OCI-LY1 (cell line): ENCODE measurements at regions not wholly inside any gene's neighbourhood (a gene's known extent, or its start where the extent isn't known, plus 50 kb on each side); places are given as distances from the start of the nearest gene placed in this dataset.
A peak's percentile ranks its signal among the peaks of the same experiment; 100 is the strongest.

Source experiments
- H2AFZ ChIP-seq: fragments of 200-600 bp; sonication (generic), shearing (Covaris generic); 2 replicates; pipeline ENCODE4 v1.6.0; 2014; ENCODE audit warnings: antibody characterized with exemption, mild to moderate bottlenecking, low read length
- H3F3A ChIP-seq: fragments of 200-600 bp; sonication (generic), shearing (Covaris generic); 2 replicates; pipeline ENCODE4 v1.6.0; 2014; ENCODE audit warnings: mild to moderate bottlenecking, antibody characterized with exemption, low read length, moderate library complexity; ENCODE audit not compliant: insufficient read depth
- H3K27ac ChIP-seq: fragments of 200-600 bp; sonication (generic); 2 replicates; pipeline ENCODE4 v1.5.1; 2014; ENCODE audit warnings: low read length, mixed run types, mild to moderate bottlenecking, low read depth; ENCODE audit not compliant: poor library complexity, severe bottlenecking
- H3K27me3 ChIP-seq: fragments of 200-600 bp; sonication (generic); 2 replicates; pipeline ENCODE4 v1.6.0; 2014; ENCODE audit warnings: antibody characterized with exemption, mild to moderate bottlenecking, low read length, moderate library complexity; ENCODE audit not compliant: insufficient read depth
- H3K36me3 ChIP-seq: fragments of 200-600 bp; sonication (generic); 2 replicates; pipeline ENCODE4 v1.6.1; 2014; ENCODE audit warnings: mild to moderate bottlenecking, antibody characterized with exemption, low read length, moderate library complexity, mixed read lengths; ENCODE audit not compliant: insufficient read depth
- H3K4me1 ChIP-seq: fragments of 200-600 bp; sonication (generic); 2 replicates; pipeline ENCODE4 v1.5.1; 2014; ENCODE audit warnings: mild to moderate bottlenecking, low read length, moderate library complexity; ENCODE audit not compliant: insufficient read depth, severe bottlenecking
- H3K4me2 ChIP-seq: fragments of 200-600 bp; sonication (generic), shearing (Covaris generic); 2 replicates; pipeline ENCODE4 v1.6.1; 2014; ENCODE audit warnings: low read length
- H3K4me3 ChIP-seq: fragments of 200-600 bp; sonication (generic); 2 replicates; pipeline ENCODE4 v1.5.1; 2014; ENCODE audit warnings: low read length, low read depth, mild to moderate bottlenecking, mixed read lengths; ENCODE audit not compliant: poor library complexity, severe bottlenecking
- H3K79me2 ChIP-seq: fragments of 200-600 bp; shearing (Covaris generic); 2 replicates; pipeline ENCODE4 v1.6.1; 2016; ENCODE audit warnings: mixed run types, low read length, mixed read lengths; ENCODE audit not compliant: insufficient read depth
- H3K9ac ChIP-seq: fragments of 200-600 bp; sonication (generic), shearing (Covaris generic); 2 replicates; pipeline ENCODE4 v1.6.1; 2014; ENCODE audit warnings: mild to moderate bottlenecking, low read length, mixed read lengths
- H3K9me2 ChIP-seq: fragments of 200-600 bp; sonication (generic), shearing (Covaris generic); 2 replicates; pipeline ENCODE4 v1.6.1; 2014; ENCODE audit warnings: low read depth, mild to moderate bottlenecking, low read length, mixed read lengths
- H3K9me3 ChIP-seq: fragments of 200-600 bp; shearing (Covaris generic); 2 replicates; pipeline ENCODE4 v1.6.1; 2014; ENCODE audit warnings: low read length, mixed read lengths
- H4K20me1 ChIP-seq: fragments of 200-600 bp; sonication (generic), shearing (Covaris generic); 2 replicates; pipeline ENCODE4 v1.6.0; 2016; ENCODE audit warnings: mild to moderate bottlenecking, low read length; ENCODE audit not compliant: insufficient read depth
- EZH2 ChIP-seq: fragments of 200-600 bp; sonication (generic), shearing (Covaris generic); IDR thresholded peaks from 2 replicates; pipeline ENCODE4 v1.8.0; 2017; ENCODE audit warnings: borderline replicate concordance, mixed run types, mild to moderate bottlenecking, antibody characterized with exemption, low read length, moderate library complexity, mixed read lengths
- TF ChIP-seq, protein P1 (sequence below): fragments of 200-600 bp; sonication (generic), shearing (Covaris generic); IDR thresholded peaks from 2 replicates; pipeline ENCODE4 v1.5.1; 2017; ENCODE audit warnings: mild to moderate bottlenecking, antibody characterized with exemption, low read length, moderate library complexity, mixed read lengths

DNA sequence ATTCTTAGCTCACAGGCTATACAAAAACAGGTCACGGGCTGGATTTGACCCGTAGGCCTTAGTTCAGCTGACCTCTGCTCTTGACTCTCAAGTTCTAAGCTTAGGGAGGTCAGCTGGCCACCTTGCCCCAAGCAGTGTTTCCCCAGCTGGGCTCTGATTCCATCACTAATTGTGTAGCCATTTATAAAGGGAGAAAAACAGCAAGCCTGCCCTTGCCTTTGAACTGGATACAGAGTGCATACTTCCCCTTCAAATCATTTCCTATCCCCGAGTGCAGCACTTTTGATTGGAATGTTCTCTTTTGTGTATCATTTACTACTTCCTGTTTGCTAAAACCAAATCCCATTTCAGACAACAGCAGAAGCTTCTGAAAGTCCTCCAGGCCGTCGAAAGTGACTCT, 153.6 kb downstream of the KATNIP start:
- peak overlapping the region; percentile 52; the same call in 1 of the 2 replicates for H2AFZ ChIP-seq
- H3K4me1 ChIP-seq = peaks cover 11% of the 10 kb centered on the region
- H3K79me2 ChIP-seq = no peaks in the 10 kb centered on the region
- no peaks in the 10 kb centered on the region for H3K9me2 ChIP-seq
- no peak overlapping the region for H3K4me3 ChIP-seq
- H3K27me3 ChIP-seq = no peaks in the 10 kb centered on the region
- no peak overlapping the region for H3K9ac ChIP-seq
- no peaks in the 10 kb centered on the region for H4K20me1 ChIP-seq
- TF ChIP-seq EZH2 = no peak
- TF ChIP-seq, protein P1, sequence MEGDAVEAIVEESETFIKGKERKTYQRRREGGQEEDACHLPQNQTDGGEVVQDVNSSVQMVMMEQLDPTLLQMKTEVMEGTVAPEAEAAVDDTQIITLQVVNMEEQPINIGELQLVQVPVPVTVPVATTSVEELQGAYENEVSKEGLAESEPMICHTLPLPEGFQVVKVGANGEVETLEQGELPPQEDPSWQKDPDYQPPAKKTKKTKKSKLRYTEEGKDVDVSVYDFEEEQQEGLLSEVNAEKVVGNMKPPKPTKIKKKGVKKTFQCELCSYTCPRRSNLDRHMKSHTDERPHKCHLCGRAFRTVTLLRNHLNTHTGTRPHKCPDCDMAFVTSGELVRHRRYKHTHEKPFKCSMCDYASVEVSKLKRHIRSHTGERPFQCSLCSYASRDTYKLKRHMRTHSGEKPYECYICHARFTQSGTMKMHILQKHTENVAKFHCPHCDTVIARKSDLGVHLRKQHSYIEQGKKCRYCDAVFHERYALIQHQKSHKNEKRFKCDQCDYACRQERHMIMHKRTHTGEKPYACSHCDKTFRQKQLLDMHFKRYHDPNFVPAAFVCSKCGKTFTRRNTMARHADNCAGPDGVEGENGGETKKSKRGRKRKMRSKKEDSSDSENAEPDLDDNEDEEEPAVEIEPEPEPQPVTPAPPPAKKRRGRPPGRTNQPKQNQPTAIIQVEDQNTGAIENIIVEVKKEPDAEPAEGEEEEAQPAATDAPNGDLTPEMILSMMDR = no peak
- no peaks in the 10 kb centered on the region for H3K9me3 ChIP-seq
- H3K4me2 ChIP-seq = no peak overlapping the region; the same call in 1 of the 2 replicates
- H3F3A ChIP-seq = no peaks in the 10 kb centered on the region
- H3K36me3 ChIP-seq = no peaks in the 10 kb centered on the region
- no peak overlapping the region for H3K27ac ChIP-seq

DNA sequence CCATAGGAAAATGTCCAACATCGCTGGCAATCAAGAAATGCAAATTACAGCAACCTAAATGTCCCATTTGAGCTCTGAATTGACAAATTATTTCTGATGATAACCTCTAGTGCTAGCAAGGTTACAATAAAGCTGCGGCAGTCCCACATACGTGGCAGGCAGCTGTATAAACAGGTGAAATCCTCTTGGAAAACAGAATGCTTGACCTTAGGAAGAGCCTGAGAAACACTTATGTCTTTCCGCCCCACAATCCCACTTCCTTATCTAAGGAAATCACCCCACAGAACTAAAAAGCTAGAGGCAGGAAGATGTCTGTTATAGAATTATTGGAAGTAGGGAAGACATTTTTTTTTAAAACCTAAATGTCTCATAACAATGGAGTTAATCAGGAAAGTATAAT, 154.3 kb downstream of the KATNIP start:
- H3K9ac ChIP-seq = no peak overlapping the region
- no peaks in the 10 kb centered on the region for H3K36me3 ChIP-seq
- no peaks in the 10 kb centered on the region for H3K27me3 ChIP-seq
- H3K4me1 ChIP-seq = peaks cover 11% of the 10 kb centered on the region
- no peak overlapping the region for H2AFZ ChIP-seq
- no peak overlapping the region for H3K4me2 ChIP-seq
- no peaks in the 10 kb centered on the region for H3F3A ChIP-seq
- H3K27ac ChIP-seq = no peak overlapping the region
- TF ChIP-seq, protein P1 = no peak
- TF ChIP-seq EZH2 = no peak
- H3K9me3 ChIP-seq = no peaks in the 10 kb centered on the region
- H4K20me1 ChIP-seq = no peaks in the 10 kb centered on the region
- no peaks in the 10 kb centered on the region for H3K9me2 ChIP-seq
- no peaks in the 10 kb centered on the region for H3K79me2 ChIP-seq
- no peak overlapping the region for H3K4me3 ChIP-seq

DNA sequence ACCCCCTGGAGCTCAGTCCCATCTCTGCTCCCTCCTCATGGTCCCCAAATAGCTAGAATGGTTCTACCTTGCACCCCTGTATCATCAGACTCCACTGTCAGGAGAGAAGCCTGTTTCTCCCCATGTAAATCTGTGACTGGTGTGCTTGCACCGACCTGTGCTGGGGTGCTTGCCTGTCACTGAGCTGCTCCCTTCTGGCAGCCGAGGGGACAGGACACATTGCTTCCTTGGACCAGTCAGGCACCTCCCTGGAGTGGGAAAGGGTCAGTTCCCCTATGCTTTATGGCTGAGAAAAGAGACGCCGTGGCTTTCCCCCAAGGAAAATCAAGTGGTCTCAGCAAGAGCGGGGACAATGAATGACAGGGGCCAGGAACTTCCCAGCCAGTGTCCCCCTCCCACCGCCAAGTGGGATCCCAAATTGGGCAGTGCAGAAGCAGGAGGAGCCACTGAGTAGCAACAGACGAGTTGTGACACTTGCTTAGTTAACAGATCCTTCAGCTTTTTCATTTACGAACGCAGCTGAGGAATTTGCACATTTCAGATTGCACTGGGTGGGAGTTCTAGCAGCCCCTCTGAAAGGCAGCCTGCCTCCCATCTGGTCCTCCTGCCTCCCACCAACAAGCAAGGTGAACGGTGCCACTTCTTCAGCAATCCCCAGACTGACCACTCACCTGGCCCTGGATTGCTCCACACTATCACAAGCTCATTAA, 156.4 kb downstream of the KATNIP start:
- H3K9me3 ChIP-seq = no peaks in the 10 kb centered on the region
- H3K4me3 ChIP-seq = no peak overlapping the region
- no peak overlapping the region for H2AFZ ChIP-seq
- no peaks in the 10 kb centered on the region for H4K20me1 ChIP-seq
- H3K36me3 ChIP-seq = no peaks in the 10 kb centered on the region
- no peak for TF ChIP-seq EZH2
- TF ChIP-seq, protein P1 = no peak
- H3K4me1 ChIP-seq = peaks cover 11% of the 10 kb centered on the region
- H3K4me2 ChIP-seq = no peak overlapping the region
- no peak overlapping the region for H3K27ac ChIP-seq
- H3F3A ChIP-seq = no peaks in the 10 kb centered on the region
- no peaks in the 10 kb centered on the region for H3K9me2 ChIP-seq
- H3K27me3 ChIP-seq = no peaks in the 10 kb centered on the region
- H3K9ac ChIP-seq = no peak overlapping the region
- no peaks in the 10 kb centered on the region for H3K79me2 ChIP-seq
